CD4-positive, alpha-beta T cell treated with Interleukin-10 for 1 hour (primary cell): ENCODE measurements at regions not wholly inside any gene's neighbourhood (a gene's known extent, or its start where the extent isn't known, plus 50 kb on each side); places are given as distances from the start of the nearest gene placed in this dataset.

Source experiments
- DNase-seq: peaks from one replicate; pipeline ENCODE4 v3.0.0-alpha.2; 2020

GRCh38 chr1:232474826-232475225 lies 155.1 kb downstream of the SIPA1L2 start:
- no peak for DNase-seq

- no peak for DNase-seq
Observed at GRCh38 chr1:232473900-232474299, 156.0 kb downstream of the SIPA1L2 start.

- no peak for DNase-seq
Observed at GRCh38 chr1:232473324-232473723, 156.6 kb downstream of the SIPA1L2 start.

GRCh38 chr1:232472485-232473041 lies 157.4 kb downstream of the SIPA1L2 start:
- DNase-seq, result no peak

DNA sequence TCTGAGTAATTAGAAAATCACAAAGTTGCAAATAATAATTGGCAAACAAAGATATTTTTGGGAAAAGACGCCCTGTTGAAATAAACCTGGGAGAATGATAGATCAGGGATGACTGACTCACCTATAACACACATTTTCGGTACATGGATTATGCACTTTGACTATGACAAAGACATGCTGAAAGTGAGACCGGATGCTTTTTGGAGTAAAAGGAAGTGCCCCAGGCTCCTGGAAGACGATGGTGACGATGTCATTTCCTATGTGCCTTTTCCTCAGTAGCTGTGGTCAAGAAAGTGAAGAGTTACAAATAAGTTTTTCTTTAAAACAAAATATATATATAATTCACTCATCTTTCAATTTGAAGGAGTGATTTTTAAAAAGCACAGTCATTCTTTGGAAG lies 158.7 kb downstream of the SIPA1L2 start:
- DNase-seq, result no peak

- DNase-seq, result no peak
Observed at GRCh38 chr1:232470711-232471110, 159.2 kb downstream of the SIPA1L2 start.

- DNase-seq, result no peak
Observed at GRCh38 chr1:232468249-232468648, 161.7 kb downstream of the SIPA1L2 start.

DNA sequence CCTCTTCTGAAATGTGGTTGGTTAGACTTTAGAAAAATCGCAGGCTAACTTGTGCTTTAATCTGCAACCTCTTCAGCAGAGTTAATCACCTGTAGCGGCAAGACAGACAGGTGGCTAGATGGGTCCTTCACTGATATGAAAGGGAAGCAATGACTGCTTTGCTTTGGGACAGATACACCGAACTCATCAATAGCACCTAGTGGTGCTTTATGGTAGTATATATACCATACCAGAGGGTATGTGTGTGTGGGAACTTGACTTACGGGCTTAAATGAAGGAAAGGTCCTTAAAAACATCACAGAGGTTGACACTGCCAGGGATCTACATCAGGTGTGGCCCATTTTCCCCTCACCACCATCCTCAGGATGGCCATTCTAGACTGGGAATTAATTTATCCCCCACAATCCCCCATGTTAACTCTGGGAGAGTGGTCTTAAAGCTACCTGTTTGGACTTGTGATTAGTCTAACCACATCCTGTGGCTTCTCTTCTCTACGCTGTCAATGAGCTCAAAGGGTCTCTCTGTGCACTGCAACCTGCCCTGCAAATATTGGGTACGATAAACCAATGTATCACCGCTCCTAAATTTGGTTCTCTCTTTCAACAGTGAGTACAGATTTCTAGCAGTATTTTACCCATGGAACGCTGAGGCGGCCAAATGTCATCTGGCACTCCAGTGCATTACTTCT lies 162.7 kb downstream of the SIPA1L2 start:
- DNase-seq, result no peak

- DNase-seq, result no peak
Observed at GRCh38 chr1:232464325-232464724, 165.6 kb downstream of the SIPA1L2 start.

DNA sequence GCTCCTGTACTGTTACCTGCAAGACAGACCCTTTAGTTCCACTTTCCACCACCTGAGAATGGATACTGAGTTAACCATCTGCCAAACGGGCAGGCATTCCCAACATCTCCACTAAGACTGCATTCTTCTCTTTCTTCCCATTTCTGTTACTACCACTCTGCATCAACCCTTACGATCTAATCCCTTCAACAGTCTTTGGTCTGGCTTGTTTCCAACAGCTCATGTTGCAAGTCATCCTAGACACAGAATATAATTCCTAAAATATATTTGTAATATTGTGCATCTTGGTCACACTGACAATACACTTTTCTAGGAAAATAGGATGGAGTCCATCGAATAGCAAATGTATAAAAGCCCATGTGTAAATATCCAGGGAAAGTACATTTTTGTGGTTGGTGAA lies 166.7 kb downstream of the SIPA1L2 start:
- no peak for DNase-seq

- no peak for DNase-seq
Observed at GRCh38 chr1:232462213-232462612, 167.7 kb downstream of the SIPA1L2 start.

DNA sequence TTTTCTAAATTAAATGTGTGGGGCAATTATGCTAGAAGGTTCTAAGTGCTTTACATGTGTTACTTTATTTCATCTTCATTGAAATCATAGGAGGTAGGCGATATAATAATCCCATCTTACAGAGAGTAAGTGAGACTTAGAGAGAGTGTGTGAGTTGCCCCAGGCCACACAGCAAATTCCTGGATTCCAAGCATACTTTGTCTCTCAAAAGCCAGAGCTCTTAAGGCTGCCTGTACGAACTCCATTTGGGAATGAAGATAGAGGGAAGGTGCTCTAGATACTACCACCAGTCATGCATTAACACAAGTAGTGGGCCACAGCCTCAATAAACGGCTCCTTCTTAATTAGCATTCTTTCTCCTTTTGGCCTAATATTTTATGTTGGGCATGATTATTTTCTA lies 170.1 kb downstream of the SIPA1L2 start:
- DNase-seq, result no peak

DNA sequence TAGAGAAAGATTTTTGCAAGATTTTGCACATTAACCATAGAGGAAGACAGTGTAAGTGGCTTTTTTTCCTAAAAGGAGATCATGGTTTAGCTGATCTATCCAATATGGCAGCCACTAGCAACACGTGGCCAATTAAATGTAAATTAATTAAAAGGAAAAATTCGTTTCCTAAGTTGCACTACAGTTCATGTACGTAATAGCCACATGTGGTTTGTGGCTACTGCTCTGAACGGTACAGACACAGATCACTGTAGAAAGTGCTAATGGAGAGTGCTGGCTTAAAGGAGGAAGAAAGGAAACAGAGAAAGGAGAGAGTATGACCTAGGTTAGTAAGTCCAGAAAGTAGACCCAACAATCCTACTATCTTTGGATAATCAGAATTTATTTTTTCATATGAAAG lies 170.8 kb downstream of the SIPA1L2 start:
- DNase-seq, result no peak

- peak; percentile 40 for DNase-seq
Observed at GRCh38 chr1:232457595-232457994, 172.3 kb downstream of the SIPA1L2 start.

DNA sequence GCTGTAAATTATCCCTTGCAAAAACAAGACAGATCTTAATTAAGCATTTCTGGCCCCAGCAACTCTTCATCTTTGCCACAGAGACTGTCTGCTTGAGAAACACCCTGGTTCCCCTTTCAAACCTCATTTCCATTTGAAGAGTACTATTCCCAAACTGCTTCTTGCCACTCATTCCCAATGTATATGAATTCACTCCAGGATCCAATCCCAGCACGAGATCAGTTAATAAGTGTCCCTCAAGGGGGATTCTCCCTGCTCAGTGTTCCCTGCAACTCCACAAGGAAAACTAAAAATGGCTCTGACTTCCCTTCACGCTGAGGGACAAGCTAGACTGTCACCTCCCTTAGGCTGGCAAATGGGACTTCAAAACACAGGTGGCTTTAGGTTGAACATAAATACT lies 173.2 kb downstream of the SIPA1L2 start:
- no peak for DNase-seq

GRCh38 chr1:232454227-232454886 lies 175.6 kb downstream of the SIPA1L2 start:
- no peak for DNase-seq

DNA sequence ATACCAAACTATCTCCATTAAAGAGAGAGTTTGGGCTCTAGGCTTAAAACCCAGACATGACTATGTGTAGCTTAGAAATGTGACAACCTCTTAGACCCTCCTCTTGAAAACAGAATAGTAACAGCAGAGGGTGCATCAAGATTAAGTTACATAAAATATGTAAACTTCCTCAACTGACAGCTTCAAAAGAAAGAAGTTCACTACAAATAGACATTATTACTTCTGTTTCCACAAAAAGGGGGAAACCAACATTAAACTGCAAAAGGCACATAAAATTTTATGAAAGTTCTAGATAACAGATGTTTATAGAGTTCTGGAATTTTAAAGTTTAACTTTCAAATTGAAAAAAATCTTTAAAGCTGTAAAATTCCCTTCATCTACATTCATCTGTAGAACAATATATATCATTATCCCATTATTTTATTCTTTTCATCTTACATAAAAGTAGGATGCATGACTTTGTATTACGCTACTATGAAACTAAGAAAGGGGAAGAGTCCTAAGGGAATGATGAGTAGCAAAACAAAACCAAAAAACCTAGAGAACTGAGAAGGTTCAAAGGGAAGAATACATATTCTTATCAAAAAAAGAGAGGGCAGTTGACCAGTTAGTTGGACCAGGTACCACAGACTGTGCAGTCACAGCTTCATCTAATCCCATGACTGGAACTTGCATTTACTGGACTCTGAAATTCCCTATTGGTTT lies 177.0 kb downstream of the SIPA1L2 start:
- DNase-seq, result no peak

- no peak for DNase-seq
Observed at GRCh38 chr1:232452117-232452516, 177.8 kb downstream of the SIPA1L2 start.

GRCh38 chr1:232451506-232451905 lies 178.4 kb downstream of the SIPA1L2 start:
- no peak for DNase-seq

GRCh38 chr1:232450615-232451014 lies 179.3 kb downstream of the SIPA1L2 start:
- DNase-seq, result no peak

DNA sequence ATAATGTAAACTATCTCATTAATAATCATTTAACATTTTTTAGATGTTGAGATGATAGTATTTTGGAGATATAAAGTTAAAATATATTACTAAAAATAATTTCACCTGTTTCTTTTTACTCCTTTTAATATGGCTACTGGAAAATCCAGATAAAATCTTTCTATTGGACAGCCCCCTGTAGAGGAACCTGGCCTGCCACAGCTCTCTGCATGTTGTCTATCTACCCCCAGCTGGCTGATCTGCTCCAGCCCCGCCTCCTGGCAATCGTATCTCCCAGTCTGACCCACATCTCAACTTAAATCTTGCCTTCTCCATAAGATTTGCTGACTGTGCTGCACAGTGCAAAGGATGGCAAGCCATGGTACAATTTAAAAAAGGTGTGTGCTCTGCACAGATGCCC lies 182.8 kb downstream of the SIPA1L2 start:
- no peak for DNase-seq

DNA sequence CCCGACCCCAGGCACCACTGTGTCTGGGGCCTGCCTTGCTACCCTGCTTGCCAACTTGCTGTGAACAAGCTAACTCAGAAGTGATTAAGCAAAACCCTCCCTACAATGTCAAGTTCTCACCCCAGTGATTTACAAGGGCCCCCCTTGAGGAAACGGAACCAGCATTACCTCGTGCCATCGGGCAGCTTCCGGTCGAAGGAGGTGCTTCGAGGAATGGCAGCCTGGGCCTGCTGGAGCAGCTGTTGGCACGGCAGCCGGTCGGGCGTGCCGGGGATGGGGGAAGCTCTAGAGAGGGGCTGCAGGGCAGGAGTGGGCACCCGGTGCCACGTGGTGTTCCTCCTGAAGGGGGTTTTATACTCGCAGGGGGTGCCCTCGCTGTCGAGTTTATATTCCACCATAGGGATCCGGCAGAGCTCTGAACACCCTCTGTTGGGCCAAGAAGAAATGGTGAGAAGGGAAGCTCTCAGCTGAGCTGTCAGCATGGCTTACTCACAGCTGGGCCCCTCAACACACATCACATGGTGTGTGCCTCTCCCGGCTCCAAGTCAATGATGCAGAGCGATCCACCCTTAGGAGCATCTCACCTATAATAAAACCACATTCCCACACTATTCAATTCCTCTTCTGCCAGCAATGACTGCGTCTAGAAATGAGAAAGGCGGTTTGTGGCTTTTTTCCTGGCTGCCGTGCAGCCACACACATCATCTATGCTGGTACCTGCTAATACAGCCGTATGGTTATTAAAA lies 184.4 kb downstream of the SIPA1L2 start:
- DNase-seq, result no peak

DNA sequence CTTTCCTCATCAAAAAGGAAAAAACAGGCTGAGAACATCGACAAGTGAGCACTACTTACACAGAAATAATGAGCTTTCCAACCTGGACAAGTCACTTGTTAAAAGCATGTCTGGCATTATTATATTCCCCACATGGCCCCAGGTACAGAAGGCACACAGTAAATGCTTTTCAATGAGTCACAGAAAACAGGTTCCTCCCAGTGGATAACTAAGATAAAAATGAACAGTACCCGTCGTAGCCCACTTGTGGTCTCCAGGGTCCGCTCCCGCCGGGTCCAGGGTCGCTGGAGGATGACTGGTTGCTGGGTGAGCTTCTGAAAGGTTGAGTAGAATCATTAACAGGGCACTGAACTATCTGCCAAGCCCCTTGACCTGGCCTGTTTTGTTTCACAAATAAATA lies 186.6 kb downstream of the SIPA1L2 start:
- no peak for DNase-seq
